NOMO-1 treated with dmso at 0.1 percent for 144 hours (cell line): ENCODE measurements at regions not wholly inside any gene's neighbourhood (a gene's known extent, or its start where the extent isn't known, plus 50 kb on each side); places are given as distances from the start of the nearest gene placed in this dataset.

Source experiments
- DNase-seq: peaks from one replicate; lab custom pipeline; 2025; ENCODE audit not compliant: unreplicated experiment; lab: John Stamatoyannopoulos, UW

DNA sequence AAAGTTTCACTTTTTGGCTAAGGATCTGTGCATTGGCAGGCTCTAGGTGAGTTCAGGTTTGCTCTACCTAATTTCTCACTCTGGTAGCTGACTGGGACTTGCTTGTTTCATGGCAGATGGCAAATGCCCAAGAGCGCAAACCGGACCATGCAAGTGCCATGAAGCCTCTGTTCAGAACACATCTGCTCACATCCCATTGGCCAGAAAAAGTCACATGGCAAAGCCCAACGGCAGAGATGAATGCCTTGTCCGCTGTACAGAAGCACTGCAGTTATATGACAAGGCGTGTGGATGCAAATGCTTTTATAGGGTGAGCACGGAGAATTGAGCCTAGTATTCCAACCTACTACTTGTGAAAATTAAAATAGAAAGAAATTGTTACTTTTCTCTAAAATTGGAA, 202.2 kb upstream of the HMGA2 start:
- no peak for DNase-seq

DNA sequence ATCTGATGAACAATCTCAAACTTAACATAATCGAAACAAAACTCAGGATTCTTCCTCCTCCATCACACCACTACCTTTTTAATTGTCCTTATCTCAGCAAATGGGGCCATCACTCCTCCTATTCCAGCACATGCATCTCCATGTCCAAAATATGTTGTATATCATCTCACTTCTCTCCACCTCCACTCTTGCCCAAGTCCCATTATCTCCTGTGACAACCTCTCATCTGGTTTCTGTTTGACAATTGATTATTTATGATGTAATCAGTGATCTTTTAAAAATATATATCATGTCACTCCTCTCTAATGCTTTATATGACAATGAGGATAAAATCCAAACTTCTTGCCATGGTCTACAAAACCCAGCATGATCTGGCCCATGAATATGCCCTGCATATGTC, 200.8 kb upstream of the HMGA2 start:
- DNase-seq = no peak

GRCh38 chr12:65624554-65625086, 199.7 kb upstream of the HMGA2 start:
- DNase-seq = no peak

DNA sequence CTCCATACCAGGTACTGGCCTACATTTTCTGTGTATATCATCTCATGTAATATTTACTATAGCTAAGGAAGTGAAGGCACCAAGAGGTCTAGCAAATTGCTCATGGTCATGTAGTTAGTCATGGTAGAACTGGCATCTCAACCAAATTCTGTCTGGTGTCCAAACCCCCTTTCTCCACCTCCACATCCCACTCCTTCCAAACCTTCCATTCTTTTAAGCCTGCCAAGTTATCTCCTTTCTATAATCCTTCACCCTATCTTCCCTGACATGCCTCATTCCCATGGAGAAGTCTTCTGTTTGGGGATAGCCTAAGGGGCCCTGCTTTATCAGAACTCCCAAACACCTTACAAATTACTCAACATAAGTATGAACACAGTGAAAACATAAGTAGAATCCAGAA, 196.2 kb upstream of the HMGA2 start:
- DNase-seq = no peak

DNA sequence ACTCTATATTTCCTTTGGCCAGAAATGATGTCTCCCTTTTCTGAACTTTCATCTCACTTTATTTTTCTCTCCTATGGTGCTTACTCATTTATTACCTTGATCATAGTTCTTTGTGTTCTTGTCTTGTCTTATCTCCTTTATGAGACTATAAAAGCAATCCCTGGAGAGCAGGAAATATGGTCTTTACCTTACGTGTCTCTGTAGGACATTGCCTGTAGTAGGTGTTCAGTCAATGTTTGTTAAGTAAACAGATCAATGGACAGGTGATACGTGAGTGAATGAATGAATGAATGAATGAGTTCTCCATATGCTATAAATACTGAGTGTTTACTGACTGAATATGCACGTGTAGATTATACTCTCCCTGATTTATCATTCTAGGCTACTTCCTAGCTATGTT, 193.7 kb upstream of the HMGA2 start:
- no peak for DNase-seq

GRCh38 chr12:65631621-65632111, 192.6 kb upstream of the HMGA2 start:
- DNase-seq = no peak

GRCh38 chr12:65632131-65632855, 192.0 kb upstream of the HMGA2 start:
- DNase-seq = no peak

GRCh38 chr12:65634061-65634460, 190.2 kb upstream of the HMGA2 start:
- no peak for DNase-seq

DNA sequence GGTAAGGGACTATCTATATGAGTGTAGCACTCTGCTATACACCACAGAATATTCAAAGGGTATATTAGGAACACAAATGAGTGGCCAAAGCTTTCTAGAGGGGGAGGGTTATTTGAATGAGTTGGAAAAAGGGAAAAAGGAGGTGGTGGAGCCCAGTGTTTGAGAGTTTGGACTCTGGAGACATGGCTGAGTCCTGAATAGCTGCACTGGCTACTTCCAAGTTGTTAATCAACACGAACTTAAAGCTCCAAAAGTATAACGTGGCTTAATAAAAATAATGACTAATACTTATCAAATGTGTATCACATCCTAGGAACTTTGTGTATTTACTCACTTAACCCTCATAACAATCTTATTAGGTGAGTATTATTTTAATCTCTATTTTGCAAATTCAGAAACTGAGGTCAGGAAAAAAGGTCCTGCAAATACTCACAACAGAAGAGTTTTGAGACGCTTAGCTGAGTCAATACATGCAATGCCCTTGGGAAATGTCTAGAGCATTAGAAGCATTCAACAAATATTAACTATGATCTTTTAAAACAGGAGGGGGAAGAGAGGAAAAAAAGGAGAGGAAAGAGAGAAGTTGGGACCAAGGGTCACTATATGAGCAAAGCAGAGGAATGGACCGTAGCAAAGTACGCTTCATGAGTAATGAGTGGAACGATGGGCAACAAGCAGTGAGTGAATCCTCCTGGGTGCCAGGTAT, 189.5 kb upstream of the HMGA2 start:
- no peak for DNase-seq

- no peak for DNase-seq
These were observed 187.8 kb upstream of the HMGA2 start for GRCh38 chr12:65636436-65636835.

DNA sequence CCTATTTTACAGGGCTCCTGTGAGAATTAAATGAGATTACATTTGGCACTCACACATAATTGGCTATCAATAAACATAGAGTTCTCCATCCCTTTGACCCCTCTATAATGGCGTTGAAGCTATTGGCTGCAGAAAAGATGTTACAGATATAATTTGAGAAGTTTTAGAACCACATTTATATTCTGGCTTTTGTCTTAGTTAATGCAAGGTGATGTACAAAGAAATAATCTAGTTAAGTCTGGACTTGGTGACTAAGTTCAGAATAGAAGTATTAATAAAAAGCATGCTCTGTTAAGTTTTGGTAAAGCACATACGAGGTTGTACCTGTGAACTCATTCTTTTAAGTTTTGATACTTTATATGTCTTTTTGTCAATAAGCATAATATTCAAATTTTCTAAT, 187.1 kb upstream of the HMGA2 start:
- no peak for DNase-seq

- DNase-seq = no peak
These were observed 186.5 kb upstream of the HMGA2 start for GRCh38 chr12:65637774-65638173.

DNA sequence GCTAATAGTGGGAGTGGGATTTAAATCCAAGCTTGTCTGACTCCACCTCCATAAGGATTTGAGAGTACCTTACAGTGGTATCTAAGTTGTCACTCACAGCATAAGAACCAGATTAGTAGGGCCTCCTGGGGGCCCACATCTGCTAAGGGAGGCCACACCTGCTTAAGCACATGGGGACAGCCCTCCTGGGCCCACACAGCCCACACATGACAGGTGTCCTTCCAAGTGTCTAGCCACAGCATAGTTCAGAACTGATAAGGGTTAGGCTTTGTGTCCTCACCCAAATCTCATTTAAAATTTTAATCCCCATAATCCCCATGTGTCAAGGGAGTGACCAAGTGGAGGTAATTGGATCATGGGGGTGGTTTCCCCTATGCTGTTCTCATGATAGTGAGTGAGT, 186.0 kb upstream of the HMGA2 start:
- no peak for DNase-seq

DNA sequence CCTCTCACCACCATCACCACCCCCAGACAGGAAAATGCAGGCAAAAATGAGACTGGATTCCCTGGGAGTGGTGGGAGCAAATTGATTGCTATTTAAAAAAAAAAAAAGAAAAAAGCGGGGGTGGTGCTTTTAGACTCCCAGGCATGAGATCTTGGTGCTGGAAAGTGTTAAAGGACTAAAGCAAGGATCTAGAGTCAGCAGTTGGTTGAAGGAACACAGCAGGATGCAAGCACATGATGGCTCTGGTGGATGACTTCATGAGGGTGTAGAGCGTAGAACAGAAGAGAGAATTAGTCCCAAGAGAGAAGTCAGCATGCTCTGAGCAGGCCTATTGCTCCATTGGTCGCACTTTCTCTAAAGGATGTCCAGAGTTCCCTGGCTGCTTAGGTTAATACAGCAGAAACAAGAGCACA, 183.8 kb upstream of the HMGA2 start:
- no peak for DNase-seq

DNA sequence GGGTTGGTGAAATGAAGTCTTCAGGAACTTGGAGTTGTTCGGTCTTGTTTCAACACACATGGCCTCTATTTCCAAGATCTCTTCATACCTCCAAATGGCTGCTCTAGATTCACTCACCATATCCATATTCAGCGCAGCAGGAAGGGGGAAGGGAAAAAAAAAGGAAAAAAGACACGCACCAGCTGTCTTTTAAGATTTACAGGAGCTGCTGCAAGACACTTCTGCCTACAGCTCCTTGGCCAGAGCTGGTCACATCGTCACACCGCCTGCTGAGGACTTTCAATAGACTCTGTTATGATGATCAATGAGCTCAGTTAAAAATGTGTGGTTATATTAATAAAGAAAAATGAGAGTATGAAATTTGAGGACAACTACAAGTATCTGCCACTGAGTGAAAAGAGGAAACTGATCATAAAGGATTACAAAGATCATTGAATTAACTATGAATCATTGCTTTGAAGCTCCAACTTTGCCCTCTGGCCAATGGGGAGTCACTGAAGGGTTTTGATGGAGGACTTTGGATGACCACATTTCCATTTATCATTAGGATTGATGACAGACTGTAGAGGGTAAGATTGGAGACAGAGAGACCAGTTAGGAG, 182.1 kb upstream of the HMGA2 start:
- no peak for DNase-seq

DNA sequence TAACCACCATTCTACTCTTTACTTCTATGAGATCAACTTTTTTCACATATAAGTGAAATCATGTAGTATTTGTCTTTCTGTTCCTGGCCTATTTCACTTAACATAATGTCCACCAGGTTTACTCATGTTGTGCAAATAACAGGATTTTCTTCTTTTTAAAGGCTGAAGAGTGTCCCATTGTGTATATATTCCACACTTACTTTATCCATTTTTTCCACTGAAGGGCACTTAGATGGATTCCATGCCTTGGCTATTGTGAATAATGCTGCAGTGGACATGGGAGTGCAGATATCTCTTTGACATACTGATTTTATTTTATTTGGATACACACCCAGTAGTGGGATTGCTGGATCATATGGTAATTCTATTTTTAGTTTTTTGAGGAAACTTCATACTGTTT, 181.1 kb upstream of the HMGA2 start:
- DNase-seq = no peak

- DNase-seq = no peak
These were observed 180.5 kb upstream of the HMGA2 start for GRCh38 chr12:65643595-65644386.

DNA sequence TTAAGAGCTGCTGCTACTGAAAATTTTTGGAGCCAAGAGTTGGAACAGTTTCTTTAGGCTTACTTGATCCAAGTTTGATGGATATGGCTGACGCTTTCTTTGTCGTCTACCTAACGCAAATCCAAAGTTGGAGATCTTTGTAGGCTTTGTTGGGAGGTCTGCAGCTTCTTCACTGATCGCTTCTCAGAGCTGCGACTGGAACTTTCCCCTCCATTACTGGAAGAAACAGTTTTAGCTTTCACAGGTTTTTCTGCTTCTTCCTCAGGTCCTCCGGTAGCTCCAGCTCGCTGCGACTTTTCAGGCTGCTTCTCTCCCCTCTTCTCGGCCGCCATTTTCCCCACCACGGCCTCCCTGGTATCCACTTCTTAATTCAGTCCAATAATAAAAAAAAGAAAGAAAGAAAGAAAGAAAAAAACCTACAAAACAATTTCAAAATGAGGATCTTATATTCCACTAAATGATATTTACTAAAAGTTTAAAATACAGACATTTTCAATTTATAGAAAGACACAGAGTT, 178.1 kb upstream of the HMGA2 start:
- no peak for DNase-seq

DNA sequence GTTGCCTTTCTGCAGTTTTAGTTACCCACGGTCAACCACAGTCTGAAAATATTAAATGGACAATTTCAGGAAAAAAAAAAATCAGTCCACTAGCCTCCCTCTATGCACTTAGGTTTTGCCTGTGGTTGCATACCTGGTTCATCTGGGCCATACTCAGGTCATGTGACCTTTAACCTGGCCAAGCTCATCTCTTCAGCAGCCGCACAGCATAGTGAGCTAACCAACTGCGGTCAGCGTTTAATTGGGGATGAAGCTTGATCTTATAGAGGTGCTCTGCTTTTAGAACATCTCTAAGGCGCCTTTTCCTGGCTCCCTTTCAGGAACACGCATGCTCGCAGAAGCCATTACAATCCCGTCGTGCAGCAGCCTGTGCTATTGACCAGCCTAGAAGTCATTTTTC, 177.2 kb upstream of the HMGA2 start:
- DNase-seq = no peak

DNA sequence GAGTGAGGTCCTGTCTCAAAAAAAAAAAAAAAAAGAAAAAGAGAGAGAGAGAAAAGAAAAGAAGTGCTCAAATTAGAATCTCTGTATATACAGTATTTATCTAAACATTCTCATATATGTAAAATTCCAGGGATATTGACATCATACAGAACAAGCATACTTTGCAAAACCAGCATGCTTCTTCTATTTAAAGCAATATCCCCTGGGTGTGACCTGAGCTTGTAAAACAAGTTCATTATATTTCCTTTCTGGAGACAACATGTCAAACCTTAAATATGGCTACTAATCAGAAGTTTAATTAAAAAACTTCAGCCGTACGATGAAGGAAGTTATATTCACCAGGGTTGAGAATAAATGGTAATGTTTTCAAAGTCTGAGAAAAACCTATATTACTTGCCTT, 175.8 kb upstream of the HMGA2 start:
- no peak for DNase-seq

GRCh38 chr12:65649126-65649525, 175.2 kb upstream of the HMGA2 start:
- DNase-seq = no peak
